GM12892 (cell line): ENCODE measurements at regions not wholly inside any gene's neighbourhood (a gene's known extent, or its start where the extent isn't known, plus 50 kb on each side); places are given as distances from the start of the nearest gene placed in this dataset.

Experiments used
- POLR2A ChIP-seq: IDR thresholded peaks from 2 replicates; pipeline ENCODE4 v1.6.1; 2011; ENCODE audit warnings: low read depth, low read length, control low read depth
- POLR2AphosphoS5 ChIP-seq: IDR thresholded peaks from 2 replicates; pipeline ENCODE4 v1.6.1; 2011; ENCODE audit warnings: low read depth, low read length, control low read depth
- TAF1 ChIP-seq: IDR thresholded peaks from 2 replicates; pipeline ENCODE4 v1.6.1; 2011; ENCODE audit warnings: low read depth, mild to moderate bottlenecking, control low read depth, low read length, borderline replicate concordance

- TF ChIP-seq POLR2AphosphoS5: no peak
- TF ChIP-seq POLR2A: no peak
- no peak for TF ChIP-seq TAF1
Measured at GRCh38 chrX:13419276-13419675, 99.4 kb upstream of the ATXN3L start.
